ENCODE measurements at regions not wholly inside any gene's neighbourhood (a gene's known extent, or its start where the extent isn't known, plus 50 kb on each side); places are given as distances from the start of the nearest gene placed in this dataset.

- DNase-seq, result no peak
Observed at GRCh38 chr14:98612434-98613200, 659.4 kb downstream of the BCL11B start.

- no peak for DNase-seq
Observed at GRCh38 chr14:98614741-98615140, 657.3 kb downstream of the BCL11B start.

- no peak for DNase-seq
Observed at GRCh38 chr14:98622208-98623051, 649.6 kb downstream of the BCL11B start.

- no peak for DNase-seq
Observed at GRCh38 chr14:98623788-98624415, 648.1 kb downstream of the BCL11B start.

- peak; percentile 85 for DNase-seq
Observed at GRCh38 chr14:98633380-98633779, 638.6 kb downstream of the BCL11B start.

GRCh38 chr14:98634043-98634820, 637.8 kb downstream of the BCL11B start:
- DNase-seq, result peak; percentile 14

GRCh38 chr14:98638366-98638765, 633.6 kb downstream of the BCL11B start:
- DNase-seq, result no peak

GRCh38 chr14:98647754-98648153, 624.2 kb downstream of the BCL11B start:
- no peak for DNase-seq

GRCh38 chr14:98651037-98651436, 621.0 kb downstream of the BCL11B start:
- DNase-seq, result no peak

- DNase-seq, result no peak
Observed at GRCh38 chr14:98665007-98665406, 607.0 kb downstream of the BCL11B start.

GRCh38 chr14:98666545-98666944, 605.5 kb downstream of the BCL11B start:
- DNase-seq, result no peak

- no peak for DNase-seq
Observed at GRCh38 chr14:98682033-98682432, 590.0 kb downstream of the BCL11B start.

- DNase-seq, result no peak
Observed at GRCh38 chr14:98682726-98683125, 589.3 kb downstream of the BCL11B start.

GRCh38 chr14:98684468-98684867, 587.5 kb downstream of the BCL11B start:
- no peak for DNase-seq

GRCh38 chr14:98685725-98686124, 586.3 kb downstream of the BCL11B start:
- no peak for DNase-seq

- DNase-seq, result no peak
Observed at GRCh38 chr14:98688446-98688845, 583.6 kb downstream of the BCL11B start.

GRCh38 chr14:98689951-98690350, 582.0 kb downstream of the BCL11B start:
- DNase-seq, result no peak

- DNase-seq, result no peak
Observed at GRCh38 chr14:98692832-98693231, 579.2 kb downstream of the BCL11B start.

GRCh38 chr14:98694541-98694940, 577.5 kb downstream of the BCL11B start:
- no peak for DNase-seq

GRCh38 chr14:98695809-98696208, 576.2 kb downstream of the BCL11B start:
- no peak for DNase-seq

GRCh38 chr14:98698341-98698740, 573.7 kb downstream of the BCL11B start:
- no peak for DNase-seq

GRCh38 chr14:98700748-98701147, 571.2 kb downstream of the BCL11B start:
- no peak for DNase-seq

GRCh38 chr14:98701377-98701776, 570.6 kb downstream of the BCL11B start:
- DNase-seq, result no peak
